ENCODE measurements at regions not wholly inside any gene's neighbourhood (a gene's known extent, or its start where the extent isn't known, plus 50 kb on each side); places are given as distances from the start of the nearest gene placed in this dataset.

DNA sequence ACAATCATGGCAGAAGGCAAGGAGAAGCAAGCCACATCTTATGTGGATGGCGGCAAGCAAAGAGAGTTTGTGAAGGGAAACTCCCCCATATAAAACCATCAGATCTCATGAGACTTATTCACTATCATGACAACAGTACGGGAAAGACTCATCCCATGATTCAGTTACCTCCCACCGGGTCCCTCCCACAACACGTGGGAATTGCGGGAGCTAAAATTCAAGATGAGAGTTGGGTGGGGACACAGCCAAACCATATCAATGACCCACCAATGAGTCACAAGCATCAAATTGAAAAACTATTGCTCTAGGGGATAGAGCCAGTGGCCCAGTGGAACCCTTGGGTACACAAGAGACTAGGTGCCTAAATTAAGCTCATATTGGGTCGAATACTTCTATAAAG is 157.4 kb downstream of the FBXO15 start:
- no peak overlapping the region for H3K27ac ChIP-seq (ENCODE audit: low read depth in 1 of 2, low read length in 2 of 2)
- H3K9me3 ChIP-seq (ENCODE audit: control insufficient read depth, low read length) = no peaks in the 10 kb centered on the region
- H3K36me3 ChIP-seq (ENCODE audit: control insufficient read depth in 1 of 2, insufficient read depth in 2 of 2, low read length in 1 of 2) = no peaks in the 10 kb centered on the region
- DNase-seq = no peak
- no peak overlapping the region for H3K4me3 ChIP-seq (ENCODE audit: low read length in 2 of 2)
- no peak for ATAC-seq (ENCODE audit: low FRiP score)
- intact Hi-C loops (cut with DNase I) = no loop called here
- H3K4me1 ChIP-seq (ENCODE audit: control insufficient read depth in 1 of 2, insufficient read depth in 2 of 2, low read length in 2 of 2) = no peaks in the 10 kb centered on the region
- H3K27me3 ChIP-seq (ENCODE audit: control insufficient read depth in 1 of 2, insufficient read depth in 2 of 2, low read length in 1 of 2) = no peaks in the 10 kb centered on the region
- 88 to 93% methylated on average over 6 of the region's 6 CpGs for WGBS, 2 donors

DNA sequence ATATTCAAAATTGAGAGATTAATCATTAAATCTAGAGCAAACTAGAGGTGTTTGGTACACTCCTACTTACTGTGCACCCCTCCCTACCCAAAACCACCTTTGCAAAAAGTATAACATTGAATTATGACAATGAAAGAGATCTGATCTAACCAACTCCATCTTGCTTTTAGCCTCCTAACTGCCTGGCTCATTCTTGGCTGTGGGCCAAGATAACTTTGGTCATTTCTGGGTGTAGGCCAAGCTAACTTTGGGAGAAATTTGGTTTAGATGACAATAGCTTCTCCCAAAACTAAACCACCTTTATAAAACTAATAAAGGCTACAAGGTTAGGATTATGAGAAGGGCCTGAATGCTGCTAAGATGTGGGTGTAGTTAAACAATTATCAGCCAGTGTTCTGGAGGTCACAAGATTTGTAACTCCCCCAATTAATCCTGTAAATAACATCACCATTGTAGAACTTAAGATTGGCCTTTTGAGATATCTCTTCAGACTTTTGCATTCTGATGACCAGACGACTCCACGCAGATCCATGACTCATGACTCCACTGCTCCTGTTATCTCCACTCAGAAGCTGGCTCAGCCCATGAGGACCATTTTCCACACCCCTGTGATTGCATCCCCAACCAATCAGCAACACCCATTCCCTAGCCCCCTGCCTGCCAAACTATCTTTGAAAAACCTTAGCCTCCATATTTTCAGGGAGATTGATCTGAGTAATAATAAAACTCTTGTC is 160.2 kb downstream of the FBXO15 start:
- Histone ChIP-seq H3K9me3 (ENCODE audit: control insufficient read depth, low read length) (no peaks in the 10 kb centered on the region), H3K27me3 (ENCODE audit: control insufficient read depth in 1 of 2, insufficient read depth in 2 of 2, low read length in 1 of 2) (no peaks in the 10 kb centered on the region), H3K27ac (ENCODE audit: low read depth in 1 of 2, low read length in 2 of 2) (no peak overlapping the region), H3K4me1 (ENCODE audit: control insufficient read depth in 1 of 2, insufficient read depth in 2 of 2, low read length in 2 of 2) (no peaks in the 10 kb centered on the region), H3K4me3 (ENCODE audit: low read length in 2 of 2) (no peak overlapping the region), H3K36me3 (ENCODE audit: control insufficient read depth in 1 of 2, insufficient read depth in 2 of 2, low read length in 1 of 2) (no peaks in the 10 kb centered on the region)
- intact Hi-C loops (cut with DNase I) = no loop called here
- WGBS, 2 donors = 90 to 97% methylated on average over 2 of the region's 2 CpGs
- ATAC-seq (ENCODE audit: low FRiP score) (no peak), DNase-seq (no peak)

DNA sequence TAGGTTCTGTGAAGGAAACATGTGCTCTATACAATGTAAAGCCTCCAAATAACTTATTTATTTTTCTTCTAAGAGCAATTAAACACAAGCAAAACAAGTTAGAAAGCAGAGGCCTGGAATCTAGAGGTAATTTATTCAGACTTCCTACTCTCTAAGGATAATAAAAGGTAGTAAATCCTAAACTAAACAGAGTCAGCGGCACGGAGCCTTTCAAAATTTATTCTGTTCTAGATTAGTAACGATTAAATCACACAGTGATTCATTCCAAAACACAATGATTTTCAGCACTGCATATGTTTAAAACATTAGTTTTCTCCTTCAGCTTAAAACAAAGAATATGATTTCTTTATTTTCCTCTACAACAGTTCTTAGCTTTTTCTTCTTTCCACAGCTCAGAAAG is 160.9 kb downstream of the FBXO15 start:
- intact Hi-C loops (cut with DNase I) = no loop called here

DNA sequence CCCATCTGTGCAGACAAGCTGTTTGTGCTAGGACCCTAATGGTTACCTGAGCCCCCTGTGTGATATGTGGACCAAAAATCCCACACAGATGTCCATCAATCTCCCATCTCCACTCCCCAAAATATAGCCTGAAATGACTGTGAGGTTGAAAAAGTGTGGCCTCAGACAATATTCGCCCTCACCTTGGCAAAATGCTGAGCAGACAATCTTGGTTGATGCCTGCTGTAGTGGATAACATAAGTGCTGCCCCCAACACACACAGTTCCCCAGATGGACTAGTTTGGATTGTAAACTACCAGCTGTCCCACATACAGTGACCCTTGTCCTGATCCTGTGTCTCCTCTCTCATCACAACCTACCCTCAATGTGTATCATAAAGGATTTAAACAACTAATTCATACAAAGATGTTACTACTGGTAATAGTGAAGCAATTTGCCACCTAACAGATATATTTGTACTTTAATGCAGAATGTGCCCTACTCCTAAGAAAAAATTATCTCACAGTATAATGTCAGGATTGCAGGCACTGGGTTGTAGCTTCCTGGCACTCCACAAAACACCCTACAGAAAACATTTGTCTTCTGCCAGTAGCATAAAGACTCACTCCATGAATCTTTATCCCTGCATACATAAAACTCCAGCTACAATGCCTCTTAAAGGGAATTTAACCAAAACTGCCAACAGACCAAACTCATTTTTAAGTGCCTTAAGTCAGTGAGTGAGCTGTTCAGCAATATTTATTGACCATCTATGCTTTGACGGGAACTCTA is 161.6 kb downstream of the FBXO15 start:
- Histone ChIP-seq H3K9me3 (ENCODE audit: control insufficient read depth, low read length) (no peaks in the 10 kb centered on the region), H3K27ac (ENCODE audit: low read depth in 1 of 2, low read length in 2 of 2) (no peak overlapping the region), H3K4me1 (ENCODE audit: control insufficient read depth in 1 of 2, insufficient read depth in 2 of 2, low read length in 2 of 2) (no peaks in the 10 kb centered on the region), H3K36me3 (ENCODE audit: control insufficient read depth in 1 of 2, insufficient read depth in 2 of 2, low read length in 1 of 2) (no peaks in the 10 kb centered on the region), H3K4me3 (ENCODE audit: low read length in 2 of 2) (no peak overlapping the region), H3K27me3 (ENCODE audit: control insufficient read depth in 1 of 2, insufficient read depth in 2 of 2, low read length in 1 of 2) (no peaks in the 10 kb centered on the region)
- 53 to 70% methylated on average over 2 of the region's 2 CpGs for WGBS, 2 donors
- intact Hi-C loops (cut with DNase I) = no loop called here
- ATAC-seq (ENCODE audit: low FRiP score) (no peak), DNase-seq (no peak)

More for the DNA sequence above, 160.9 kb downstream of the FBXO15 start:
- no peak for DNase-seq
- Histone ChIP-seq H3K9me3 (ENCODE audit: control insufficient read depth, low read length) (no peaks in the 10 kb centered on the region), H3K36me3 (ENCODE audit: control insufficient read depth in 1 of 2, insufficient read depth in 2 of 2, low read length in 1 of 2) (no peaks in the 10 kb centered on the region), H3K4me3 (ENCODE audit: low read length in 2 of 2) (no peak overlapping the region), H3K4me1 (ENCODE audit: control insufficient read depth in 1 of 2, insufficient read depth in 2 of 2, low read length in 2 of 2) (no peaks in the 10 kb centered on the region), H3K27ac (ENCODE audit: low read depth in 1 of 2, low read length in 2 of 2) (no peak overlapping the region), H3K27me3 (ENCODE audit: control insufficient read depth in 1 of 2, insufficient read depth in 2 of 2, low read length in 1 of 2) (no peaks in the 10 kb centered on the region)
- ATAC-seq (ENCODE audit: low FRiP score) = no peak
- 32 to 41% methylated on average over 3 of the region's 3 CpGs for WGBS, 2 donors

DNA sequence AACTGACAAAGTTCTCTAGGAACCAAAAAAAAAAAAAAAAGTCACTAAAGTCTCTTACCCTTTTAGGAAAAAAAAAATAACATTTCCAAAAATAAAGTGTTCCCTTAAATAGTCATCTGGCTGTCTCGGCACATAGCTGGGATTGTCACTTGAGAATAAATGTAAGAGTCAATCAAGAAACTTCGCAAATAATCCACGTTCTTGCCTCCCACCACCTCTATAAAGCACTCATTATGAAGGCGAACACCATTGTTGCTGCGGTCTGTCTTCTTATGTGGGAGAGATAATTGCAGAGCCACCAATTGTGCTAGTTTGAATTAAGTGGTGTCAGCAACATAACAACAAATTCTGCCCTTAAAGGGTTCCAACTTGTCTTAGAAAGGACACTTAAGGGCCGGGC is 163.7 kb downstream of the FBXO15 start:
- DNase-seq (no peak), ATAC-seq (ENCODE audit: low FRiP score) (no peak)
- Histone ChIP-seq H3K27me3 (ENCODE audit: control insufficient read depth in 1 of 2, insufficient read depth in 2 of 2, low read length in 1 of 2) (no peaks in the 10 kb centered on the region), H3K27ac (ENCODE audit: low read depth in 1 of 2, low read length in 2 of 2) (no peak overlapping the region), H3K9me3 (ENCODE audit: control insufficient read depth, low read length) (no peaks in the 10 kb centered on the region), H3K4me3 (ENCODE audit: low read length in 2 of 2) (no peak overlapping the region), H3K36me3 (ENCODE audit: control insufficient read depth in 1 of 2, insufficient read depth in 2 of 2, low read length in 1 of 2) (no peaks in the 10 kb centered on the region), H3K4me1 (ENCODE audit: control insufficient read depth in 1 of 2, insufficient read depth in 2 of 2, low read length in 2 of 2) (no peaks in the 10 kb centered on the region)
- WGBS, 2 donors = 53 to 54% methylated on average over 6 of the region's 6 CpGs
- intact Hi-C loops (cut with DNase I) = no loop called here

DNA sequence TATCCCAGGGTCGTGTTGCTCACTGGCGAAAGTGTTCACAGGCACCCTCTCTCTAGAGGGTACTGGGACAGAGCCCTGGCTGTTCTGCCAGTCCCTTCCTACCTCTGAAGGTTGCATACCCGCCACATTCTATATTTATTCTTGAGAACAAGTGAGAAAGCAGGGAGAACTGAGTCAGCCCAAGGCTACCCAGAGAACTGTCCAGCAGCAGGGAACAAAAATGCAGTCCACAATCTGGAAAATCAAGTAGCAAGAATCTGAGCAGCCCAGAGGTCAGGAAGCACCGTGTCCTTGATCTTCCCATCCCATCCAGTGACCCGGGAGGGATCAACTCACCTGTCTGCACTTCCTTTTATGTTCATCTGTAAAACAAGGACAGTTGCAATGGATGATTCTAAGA is 164.1 kb downstream of the FBXO15 start:
- Histone ChIP-seq H3K27ac (ENCODE audit: low read depth in 1 of 2, low read length in 2 of 2) (no peak overlapping the region), H3K9me3 (ENCODE audit: control insufficient read depth, low read length) (no peaks in the 10 kb centered on the region), H3K4me3 (ENCODE audit: low read length in 2 of 2) (no peak overlapping the region), H3K27me3 (ENCODE audit: control insufficient read depth in 1 of 2, insufficient read depth in 2 of 2, low read length in 1 of 2) (no peaks in the 10 kb centered on the region), H3K4me1 (ENCODE audit: control insufficient read depth in 1 of 2, insufficient read depth in 2 of 2, low read length in 2 of 2) (no peaks in the 10 kb centered on the region), H3K36me3 (ENCODE audit: control insufficient read depth in 1 of 2, insufficient read depth in 2 of 2, low read length in 1 of 2) (no peaks in the 10 kb centered on the region)
- WGBS, 2 donors = 67 to 77% methylated on average over 5 of the region's 5 CpGs
- no peak for DNase-seq
- ATAC-seq (ENCODE audit: low FRiP score) = no peak
- intact Hi-C loops (cut with DNase I) = no loop called here

DNA sequence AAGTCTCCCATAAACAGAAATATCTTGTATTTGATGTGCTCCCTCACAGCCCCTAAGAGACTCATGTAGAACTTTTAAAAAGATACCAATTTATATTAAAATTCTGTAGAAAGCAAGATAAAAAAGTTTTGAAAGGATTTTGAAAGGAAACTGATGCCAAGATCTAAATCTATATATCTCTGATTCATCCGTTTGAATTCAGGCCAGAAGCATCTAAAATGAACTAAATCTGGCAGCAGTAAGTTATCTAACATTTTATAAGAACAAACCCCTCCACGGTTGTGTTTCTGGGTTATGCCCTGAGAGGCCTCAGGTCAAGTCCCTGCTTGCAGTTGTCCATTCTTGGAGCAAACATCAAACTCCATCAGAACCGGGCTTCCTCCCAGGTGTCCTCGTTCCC is 165.8 kb downstream of the FBXO15 start:
- Histone ChIP-seq H3K4me3 (ENCODE audit: low read length in 2 of 2) (no peak overlapping the region), H3K36me3 (ENCODE audit: control insufficient read depth in 1 of 2, insufficient read depth in 2 of 2, low read length in 1 of 2) (no peaks in the 10 kb centered on the region), H3K9me3 (ENCODE audit: control insufficient read depth, low read length) (no peaks in the 10 kb centered on the region), H3K27ac (ENCODE audit: low read depth in 1 of 2, low read length in 2 of 2) (no peak overlapping the region), H3K4me1 (ENCODE audit: control insufficient read depth in 1 of 2, insufficient read depth in 2 of 2, low read length in 2 of 2) (no peaks in the 10 kb centered on the region), H3K27me3 (ENCODE audit: control insufficient read depth in 1 of 2, insufficient read depth in 2 of 2, low read length in 1 of 2) (no peaks in the 10 kb centered on the region)
- ATAC-seq (ENCODE audit: low FRiP score) (no peak), DNase-seq (no peak)
- WGBS, 2 donors = 55 to 56% methylated on average over 4 of the region's 4 CpGs
- intact Hi-C loops (cut with DNase I) = no loop called here

DNA sequence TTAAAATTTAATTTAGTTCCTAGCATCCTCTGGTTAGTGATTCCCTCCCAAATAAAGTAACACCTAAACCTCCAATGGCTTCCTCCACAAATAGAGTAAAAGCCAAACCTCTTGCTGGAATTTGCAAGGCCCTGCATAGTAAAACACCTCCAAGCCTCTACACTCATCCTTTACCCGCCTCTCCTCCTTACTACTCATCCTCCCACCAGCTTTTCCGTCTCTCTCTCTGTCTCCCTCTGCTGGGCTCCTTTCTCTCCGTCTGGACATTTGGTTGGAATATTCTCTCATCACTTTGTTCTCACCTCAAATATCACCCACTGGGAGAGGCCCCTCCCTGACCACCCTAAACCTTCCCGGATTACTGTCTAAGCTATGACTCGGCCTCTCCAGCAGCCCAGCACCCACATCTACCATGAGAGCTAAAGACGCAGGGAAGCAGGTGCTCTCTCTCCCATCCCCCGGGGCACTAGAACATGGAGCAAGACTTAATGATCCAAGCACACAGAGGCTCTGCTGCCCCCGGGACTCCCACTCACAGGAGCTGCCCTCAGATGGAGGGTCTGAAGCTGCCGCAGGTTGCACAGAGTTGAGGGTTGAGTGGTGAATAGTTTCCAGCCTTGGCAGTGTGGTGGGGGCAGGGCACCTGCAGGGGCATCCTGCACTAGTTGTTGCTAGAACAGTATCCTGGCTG is 167.2 kb downstream of the FBXO15 start:
- intact Hi-C loops (cut with DNase I) = no loop called here
- no peak for DNase-seq
- H3K4me1 ChIP-seq (ENCODE audit: control insufficient read depth in 1 of 2, insufficient read depth in 2 of 2, low read length in 2 of 2) = no peaks in the 10 kb centered on the region
- H3K27ac ChIP-seq (ENCODE audit: low read depth in 1 of 2, low read length in 2 of 2) = no peak overlapping the region
- ATAC-seq (ENCODE audit: low FRiP score) = no peak
- no peak overlapping the region for H3K4me3 ChIP-seq (ENCODE audit: low read length in 2 of 2)
- 74 to 75% methylated on average over 9 of the region's 9 CpGs for WGBS, 2 donors
- no peaks in the 10 kb centered on the region for H3K27me3 ChIP-seq (ENCODE audit: control insufficient read depth in 1 of 2, insufficient read depth in 2 of 2, low read length in 1 of 2)
- no peaks in the 10 kb centered on the region for H3K9me3 ChIP-seq (ENCODE audit: control insufficient read depth, low read length)
- no peaks in the 10 kb centered on the region for H3K36me3 ChIP-seq (ENCODE audit: control insufficient read depth in 1 of 2, insufficient read depth in 2 of 2, low read length in 1 of 2)

All from aorta (tissue), 5 donors.